GM15510 (cell line): ENCODE measurements at regions not wholly inside any gene's neighbourhood (a gene's known extent, or its start where the extent isn't known, plus 50 kb on each side); places are given as distances from the start of the nearest gene placed in this dataset.

ENCODE experiments used
- POLR2A ChIP-seq: IDR thresholded peaks from 3 replicates; pipeline ENCODE4 v1.6.1; 2011; ENCODE audit warnings: borderline replicate concordance; ENCODE audit not compliant: insufficient read length; ENCODE audit errors: extremely low read depth

DNA sequence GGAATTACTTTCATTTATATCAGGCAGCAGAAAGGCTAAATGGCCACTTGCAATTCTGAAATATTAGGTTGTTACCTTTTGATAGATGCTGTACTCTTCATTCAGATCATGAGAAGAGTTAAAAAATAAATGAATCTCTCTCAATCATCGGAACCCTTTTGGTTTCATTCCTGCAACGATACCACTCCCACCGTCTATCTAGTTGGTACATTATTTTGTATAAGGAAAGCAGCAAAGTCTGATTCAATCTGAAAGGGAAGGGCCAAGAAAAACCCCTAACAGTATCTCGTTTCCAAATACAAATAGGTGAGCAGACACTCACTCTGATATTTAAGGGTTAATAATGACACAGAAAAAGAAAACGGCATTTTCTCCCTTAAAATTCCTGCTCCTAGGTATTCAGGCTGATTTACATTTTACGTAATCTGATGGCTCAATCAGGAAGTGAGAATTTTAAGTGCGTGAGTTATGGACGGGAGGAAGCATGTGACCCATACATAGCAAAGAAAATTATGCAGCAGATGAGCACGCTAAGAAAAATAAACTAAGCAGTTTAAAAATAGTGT, 209.4 kb upstream of the KLF14 start:
- TF ChIP-seq POLR2A: no peak

DNA sequence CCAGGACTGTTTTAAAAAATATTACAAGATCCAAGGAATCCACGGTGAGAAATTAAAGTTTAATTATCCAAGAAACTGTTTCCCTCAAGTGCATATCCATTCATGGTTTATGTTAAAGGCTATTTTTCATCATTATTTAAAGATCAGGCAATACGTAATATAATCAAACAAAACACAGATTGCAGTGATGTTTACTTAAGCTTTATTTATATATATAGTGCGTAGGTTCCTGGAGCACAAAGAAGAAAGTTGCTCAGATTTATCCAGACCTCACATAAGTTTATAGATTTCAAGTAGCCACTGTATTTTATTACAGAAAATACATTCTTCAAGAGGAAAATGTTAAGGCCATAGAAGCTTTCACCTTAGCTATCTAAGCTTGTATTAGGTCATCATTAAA, 210.0 kb upstream of the KLF14 start:
- TF ChIP-seq POLR2A: no peak

DNA sequence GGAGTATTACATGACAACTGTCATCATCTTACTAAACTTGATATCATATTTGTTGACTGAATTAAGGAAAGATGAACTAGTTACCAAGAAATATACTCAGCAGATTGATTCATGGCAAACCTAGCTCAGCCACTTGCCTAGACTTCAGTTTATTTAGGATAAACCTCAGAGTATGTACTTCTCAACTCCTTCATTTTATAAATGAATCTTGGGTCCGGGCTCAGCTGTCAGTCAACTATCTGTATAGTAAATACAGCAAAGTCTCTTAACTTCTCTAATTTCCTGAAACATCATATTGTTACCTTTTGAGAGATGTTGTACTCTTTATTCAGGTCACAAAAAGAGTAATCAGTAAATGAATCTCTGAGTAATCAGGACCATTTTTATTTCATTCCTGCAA, 211.0 kb upstream of the KLF14 start:
- no peak for TF ChIP-seq POLR2A

DNA sequence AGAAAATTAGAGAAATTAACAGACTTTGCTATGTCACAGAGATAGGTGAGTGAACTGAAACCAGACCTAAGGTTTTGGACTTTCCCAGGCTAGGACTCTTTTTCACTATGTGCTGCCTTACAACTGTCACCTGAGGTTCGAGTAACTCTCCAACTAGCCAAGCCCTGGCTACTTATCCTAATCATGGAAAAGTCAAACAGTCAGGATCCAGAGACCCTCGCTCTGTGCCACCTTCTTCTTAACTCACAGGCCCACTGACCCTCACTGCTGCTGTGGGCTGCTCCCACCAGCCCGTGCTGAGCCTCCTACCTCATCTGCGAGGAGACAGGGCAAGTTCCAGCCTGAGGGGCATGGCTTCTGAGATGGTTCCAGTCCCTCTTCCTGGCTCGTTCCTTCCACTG, 211.4 kb upstream of the KLF14 start:
- TF ChIP-seq POLR2A: no peak

DNA sequence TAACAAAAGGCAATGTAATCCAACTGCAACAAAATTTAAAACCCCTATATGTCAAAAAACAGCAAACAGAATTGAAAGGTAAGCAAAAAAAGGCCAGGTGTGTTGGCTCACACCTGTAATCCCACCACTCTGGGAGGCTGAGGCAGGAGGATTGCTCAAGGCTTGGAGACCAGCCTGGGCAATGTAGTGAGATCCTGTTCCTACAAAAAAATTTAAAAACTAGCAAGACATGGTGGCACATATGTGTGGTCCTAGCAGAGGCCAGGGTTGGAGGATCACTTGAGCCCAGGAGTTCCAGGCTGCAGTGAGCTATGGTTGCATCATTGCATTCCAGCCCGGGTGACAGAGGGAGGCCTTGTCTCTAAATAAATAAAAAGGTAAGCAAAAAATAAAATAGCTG, 212.1 kb upstream of the KLF14 start:
- TF ChIP-seq POLR2A: no peak

DNA sequence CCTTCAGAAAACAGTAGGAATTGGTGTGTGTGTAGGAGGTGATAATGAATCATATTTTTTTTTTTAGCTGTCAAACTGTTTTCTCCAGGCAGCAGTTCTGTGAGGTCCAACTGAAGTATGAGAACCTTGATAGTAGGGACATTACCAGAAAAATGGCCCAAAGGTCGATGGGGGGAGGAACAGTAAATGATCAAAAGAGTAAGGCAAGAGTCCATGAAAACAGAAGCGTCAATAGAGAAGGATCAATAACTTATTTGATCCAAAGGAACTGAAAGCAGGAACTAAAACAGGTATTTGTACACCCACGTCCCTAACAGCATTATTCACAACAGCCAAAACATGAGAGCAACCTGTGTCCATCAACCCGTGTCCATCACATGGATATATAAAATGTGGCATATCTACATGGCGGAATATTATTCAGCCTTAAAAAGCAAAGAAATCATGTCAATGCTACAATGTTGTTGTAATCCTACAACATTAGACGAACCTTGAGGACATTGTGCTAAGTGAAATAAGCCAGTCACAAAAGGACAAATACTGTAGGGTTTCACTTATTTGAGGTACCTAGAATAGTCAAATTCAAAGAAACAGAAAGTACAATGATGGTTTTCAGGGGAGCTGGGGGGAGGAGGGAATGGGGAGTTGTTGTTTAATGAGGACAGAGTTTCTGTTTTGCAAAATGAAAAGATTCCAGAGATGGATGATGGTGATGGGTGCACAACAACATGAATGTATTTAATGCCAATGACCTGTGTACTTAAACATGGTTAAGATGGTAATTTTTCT, 214.0 kb upstream of the KLF14 start:
- no peak for TF ChIP-seq POLR2A

DNA sequence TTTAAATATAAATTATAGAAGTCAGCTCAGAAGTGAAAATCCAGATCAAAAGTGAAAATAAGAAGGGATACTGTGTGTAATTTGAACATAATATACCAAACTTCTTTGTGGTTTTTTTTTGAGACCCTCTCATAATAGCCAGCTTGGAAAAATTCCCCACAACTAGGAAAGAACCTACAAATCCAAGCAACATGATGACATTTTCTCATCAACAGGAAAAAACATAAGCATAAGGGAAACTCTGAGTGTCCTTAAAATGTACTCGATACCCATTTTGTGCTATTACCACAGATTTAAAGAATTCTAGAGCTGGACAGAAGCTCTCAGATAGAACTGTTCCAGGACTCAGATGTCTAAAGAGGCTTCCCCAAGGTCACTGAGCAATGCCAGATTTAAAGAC, 214.8 kb upstream of the KLF14 start:
- TF ChIP-seq POLR2A: no peak

DNA sequence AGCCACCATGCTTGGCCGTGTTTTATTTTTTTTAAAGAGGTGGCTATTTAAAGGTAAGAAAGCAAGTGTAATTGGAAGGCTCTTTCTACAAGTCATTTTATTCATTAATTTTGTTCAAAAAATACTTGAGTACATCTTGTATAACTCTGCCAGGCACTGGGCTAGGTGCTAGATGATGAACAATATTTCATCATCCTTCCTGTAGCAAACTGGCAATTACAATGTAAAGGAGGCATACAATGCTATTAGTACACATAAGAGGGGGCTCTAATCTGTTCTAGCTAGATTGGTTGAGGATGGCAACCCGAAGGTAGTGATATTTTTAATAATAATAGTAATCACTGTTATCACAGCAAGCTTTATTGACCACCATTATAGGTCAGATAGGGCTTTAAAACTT, 215.5 kb upstream of the KLF14 start:
- no peak for TF ChIP-seq POLR2A

DNA sequence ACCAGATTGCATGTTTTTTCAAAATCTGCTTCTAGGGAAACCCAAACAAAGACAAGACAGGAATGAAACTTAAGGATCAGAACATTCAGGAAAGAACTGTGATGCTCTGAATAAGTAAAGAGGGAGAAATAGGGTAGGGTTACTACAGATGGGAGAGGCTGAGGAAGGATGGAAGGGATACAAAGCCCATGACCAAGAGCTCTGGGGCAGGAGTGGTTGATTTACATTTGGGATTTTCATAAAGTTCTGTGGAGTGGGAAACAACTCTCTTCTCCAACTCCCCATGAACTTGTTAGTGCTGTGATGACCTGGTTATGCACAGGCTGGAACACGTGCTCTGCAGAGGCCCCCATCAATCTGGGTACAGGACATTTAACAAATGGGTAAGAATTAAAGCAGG, 216.0 kb upstream of the KLF14 start:
- no peak for TF ChIP-seq POLR2A

DNA sequence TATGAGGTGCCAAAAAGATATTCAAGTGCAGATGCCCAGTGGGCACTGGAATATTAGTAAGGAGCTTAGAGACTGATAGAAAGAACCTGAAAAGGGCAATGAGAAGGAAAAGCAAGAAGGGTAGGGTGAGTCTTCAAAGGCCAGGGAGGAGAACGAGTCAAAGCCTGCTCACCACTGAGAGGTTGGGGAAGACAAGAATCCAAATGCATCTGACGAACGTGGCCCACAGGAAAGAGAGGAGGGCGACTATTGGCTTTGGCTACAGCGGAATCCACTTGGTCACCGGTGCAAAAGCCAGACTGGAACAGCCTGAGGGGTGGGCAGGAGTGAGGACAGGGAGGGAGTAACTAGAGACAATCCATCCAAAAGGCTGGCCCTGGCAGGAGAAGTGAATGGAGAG, 216.7 kb upstream of the KLF14 start:
- no peak for TF ChIP-seq POLR2A

DNA sequence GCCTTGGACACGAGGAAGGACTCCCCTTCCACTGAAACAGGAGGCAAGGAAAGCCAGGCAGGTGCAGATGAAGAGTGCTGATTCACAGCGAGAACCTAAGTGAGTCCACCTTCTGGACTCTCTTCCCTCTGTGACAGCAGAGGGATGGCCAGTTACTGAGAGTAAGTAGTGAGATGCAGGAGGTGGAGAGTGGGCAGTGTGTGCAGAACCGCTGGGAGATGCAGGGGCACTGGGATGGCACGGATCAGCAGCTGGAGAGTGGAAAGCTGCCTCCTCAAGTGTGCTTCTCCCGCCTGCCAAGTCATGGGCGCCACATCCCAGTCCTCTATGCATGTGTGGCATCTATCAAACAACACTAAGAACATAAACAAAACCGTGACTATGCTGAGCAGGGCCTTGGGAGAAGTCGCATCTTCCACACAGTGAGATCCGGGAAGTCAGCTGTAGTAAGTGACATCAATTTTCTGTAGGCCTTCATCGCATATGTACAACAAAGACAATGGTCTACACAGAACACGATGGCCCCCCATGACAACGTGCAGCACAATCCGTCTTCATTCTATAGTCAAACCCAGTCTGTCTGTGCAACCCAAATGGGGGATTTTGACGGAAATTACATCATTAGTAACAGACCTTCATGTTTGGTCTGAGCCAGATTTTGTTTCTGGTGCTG, 217.4 kb upstream of the KLF14 start:
- TF ChIP-seq POLR2A: peak; percentile 20

DNA sequence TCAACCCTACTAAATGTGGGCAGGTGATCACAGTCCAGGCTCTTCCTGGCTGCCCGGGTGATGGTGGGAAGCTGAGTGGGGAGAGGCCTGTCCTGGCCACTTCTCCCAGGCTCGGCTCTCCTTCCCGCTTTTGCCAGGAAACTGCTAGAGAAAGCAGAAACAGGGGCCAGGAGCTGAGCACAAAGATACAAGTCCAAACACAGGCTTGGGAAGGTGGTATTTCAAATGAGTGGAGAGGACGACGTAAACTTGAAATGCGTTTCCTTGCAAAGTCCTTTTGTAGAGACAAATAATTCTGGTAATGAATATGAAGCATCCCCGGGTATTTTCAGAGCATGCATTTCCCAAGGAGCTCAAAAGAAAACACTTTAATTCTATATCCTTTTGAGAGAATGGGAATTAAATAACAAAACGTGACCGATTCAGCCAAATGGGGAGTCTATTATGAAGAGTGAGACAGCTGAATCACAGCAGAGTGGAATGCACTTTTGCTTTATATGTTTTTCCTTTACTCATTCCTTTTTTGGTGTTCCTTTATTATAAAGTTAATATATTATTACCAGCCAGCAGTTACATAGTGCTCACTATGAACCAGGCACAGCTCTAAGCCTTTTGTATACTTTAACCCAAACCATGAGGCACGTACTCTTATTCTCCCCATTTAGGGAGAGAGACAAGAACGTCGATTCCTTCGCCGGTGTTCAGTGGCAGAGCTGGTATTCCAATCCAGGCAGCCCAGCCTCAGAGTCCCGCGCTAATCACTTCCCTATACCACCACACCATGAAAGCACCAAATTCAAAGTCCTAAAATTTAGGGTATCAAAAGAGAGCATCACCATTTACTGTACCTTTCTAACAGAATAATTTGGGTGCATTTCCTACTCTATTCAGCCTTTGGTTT, 218.2 kb upstream of the KLF14 start:
- TF ChIP-seq POLR2A: no peak

DNA sequence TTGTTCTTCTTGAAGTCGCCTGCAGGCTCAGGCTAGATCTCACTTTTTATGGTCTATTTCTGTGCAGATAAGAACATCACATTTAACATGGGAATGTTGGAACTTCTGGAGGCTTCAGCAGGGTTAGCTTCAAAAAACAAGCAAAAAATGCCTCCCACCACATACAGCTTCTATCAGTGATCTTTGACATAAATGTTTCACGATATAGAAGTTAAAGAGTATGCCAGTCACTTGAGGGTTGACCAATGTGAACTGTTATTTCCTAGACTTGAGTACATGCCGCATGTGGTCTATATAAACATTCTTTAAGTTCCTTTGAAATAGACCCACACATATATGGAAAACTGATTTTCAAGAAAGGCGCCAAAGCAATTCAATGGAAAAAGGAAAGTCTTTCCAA, 219.2 kb upstream of the KLF14 start:
- TF ChIP-seq POLR2A: no peak

DNA sequence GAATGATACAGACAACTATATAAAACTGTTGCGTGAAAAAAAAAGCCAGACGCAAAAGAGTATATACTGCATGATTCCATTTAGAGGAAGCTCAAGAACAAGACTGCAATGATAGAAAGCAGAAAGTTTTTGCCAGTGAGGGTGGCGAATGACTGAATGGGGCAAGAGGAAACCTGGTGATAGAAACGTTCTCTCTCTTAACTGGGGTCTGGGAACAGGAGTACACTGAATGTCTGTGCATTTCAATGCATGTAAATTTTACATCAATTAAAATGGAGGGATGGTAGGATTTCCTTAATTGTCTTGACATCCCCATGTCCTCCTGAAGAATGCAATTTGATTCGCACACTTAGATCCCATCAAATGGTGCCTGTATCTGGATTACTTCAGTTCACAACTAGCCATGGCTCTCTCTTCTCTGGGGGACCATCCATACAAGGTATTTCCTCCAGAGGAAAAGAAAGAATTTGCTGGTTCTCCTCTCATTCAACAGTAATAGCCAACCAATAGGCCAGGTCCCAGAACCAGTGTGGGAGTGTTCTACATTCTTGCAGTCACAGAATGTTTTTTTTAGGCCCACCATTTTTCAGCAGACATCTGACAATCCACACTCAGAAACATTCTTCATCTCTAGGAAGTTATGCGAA, 221.0 kb upstream of the KLF14 start:
- no peak for TF ChIP-seq POLR2A

DNA sequence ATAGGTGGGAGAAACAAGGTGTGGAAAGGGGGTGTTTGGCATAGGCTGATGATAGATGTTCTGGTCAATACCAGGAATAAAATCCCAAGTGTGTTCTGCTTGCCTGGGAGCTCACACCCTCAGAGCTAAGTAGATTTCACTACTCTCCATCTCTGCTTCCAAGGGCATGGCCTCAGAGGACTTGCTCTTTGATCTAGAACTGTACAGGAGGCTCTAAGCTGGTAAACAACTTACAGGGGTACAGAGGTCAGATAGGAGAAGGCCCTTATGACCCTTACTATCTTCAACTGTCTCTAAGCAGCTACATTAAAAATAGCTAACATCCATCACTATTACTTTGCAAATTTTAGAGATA, 221.5 kb upstream of the KLF14 start:
- no peak for TF ChIP-seq POLR2A

DNA sequence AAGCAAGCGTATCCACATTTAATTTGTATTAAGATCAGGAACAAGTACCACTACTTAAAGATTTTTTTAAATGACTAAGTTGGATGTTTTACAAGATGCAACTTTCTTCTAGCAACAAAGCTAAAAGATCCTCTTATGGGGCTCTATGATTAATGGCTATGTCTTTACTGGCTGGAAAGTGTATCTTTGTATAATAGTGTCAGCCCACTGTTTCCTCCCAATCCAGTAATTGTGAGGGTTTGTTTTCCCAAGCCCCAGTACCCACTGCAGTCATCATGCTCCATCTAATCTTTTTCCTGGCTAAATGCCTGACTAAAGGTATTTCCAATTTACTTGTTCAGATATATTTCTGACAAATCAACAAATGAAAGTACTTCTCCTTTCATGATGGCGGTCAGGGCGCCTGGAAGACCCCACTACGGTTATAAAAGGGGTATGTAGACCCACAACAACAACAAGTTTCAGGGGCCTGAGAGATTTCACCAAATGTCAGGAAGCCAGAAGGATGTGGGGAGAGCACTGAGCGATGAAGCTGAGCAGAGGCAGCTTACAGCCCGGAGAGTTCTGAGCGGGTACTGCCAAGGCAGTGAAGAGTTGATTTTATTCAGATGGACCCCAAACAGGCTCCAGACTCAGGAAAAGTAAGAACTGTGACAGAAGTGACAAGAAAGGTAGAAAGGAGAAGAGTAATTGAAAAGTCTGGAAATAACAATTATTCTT, 222.6 kb upstream of the KLF14 start:
- no peak for TF ChIP-seq POLR2A
